HG03442 (cell line): ENCODE measurements at regions not wholly inside any gene's neighbourhood (a gene's known extent, or its start where the extent isn't known, plus 50 kb on each side); places are given as distances from the start of the nearest gene placed in this dataset.
A peak's percentile ranks its signal among the peaks of the same experiment; 100 is the strongest.

ENCODE experiments used
- ATAC-seq: cut with Tn5 transposase; IDR thresholded peaks from one replicate; pipeline ENCODE4 v1.9.1; 2021; ENCODE audit warnings: mild to moderate bottlenecking, moderate library complexity; ENCODE audit not compliant: unreplicated experiment

GRCh38 chr3:46114323-46114988 lies 87.2 kb upstream of the XCR1 start:
- ATAC-seq: no peak

DNA sequence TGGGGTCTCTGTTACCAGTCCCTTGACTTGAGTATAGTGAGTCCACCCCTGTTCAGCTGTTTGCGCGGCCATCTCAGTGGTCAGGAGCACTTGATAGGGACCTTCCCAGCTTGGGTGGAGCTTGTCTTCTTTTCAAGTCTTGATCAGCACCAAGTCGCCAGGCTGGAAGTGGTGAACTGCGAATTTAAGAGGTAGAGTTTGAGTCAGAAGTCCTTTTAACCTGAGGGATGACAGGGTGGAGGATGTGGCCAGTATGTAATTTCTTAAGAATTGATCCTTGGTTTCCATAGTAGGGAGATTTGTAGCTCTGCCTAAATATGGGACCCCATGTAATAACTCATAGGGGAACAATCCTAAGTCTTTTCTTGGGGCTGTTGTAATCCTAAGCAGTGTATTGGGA lies 86.3 kb upstream of the XCR1 start:
- no peak for ATAC-seq

GRCh38 chr3:46112984-46113383 lies 85.7 kb upstream of the XCR1 start:
- no peak for ATAC-seq

DNA sequence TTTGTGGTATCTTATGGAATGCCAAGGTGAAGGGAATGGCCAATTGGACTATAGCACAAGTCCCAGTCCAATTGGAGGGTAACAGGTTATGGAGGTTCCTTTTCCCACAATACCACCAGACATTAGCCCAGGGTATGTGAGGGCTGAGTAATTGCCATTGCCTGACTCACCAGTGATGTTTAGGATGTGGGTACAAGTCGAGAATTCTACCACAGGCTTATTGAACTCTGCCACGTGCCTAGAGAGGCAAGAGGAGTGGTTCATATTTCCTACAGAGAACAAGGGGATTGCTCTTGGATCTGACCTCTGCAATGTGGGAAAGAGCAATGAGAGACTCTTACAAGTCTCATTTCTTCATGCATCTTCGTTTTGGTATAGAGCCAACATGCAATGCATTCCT lies 85.0 kb upstream of the XCR1 start:
- ATAC-seq: no peak

DNA sequence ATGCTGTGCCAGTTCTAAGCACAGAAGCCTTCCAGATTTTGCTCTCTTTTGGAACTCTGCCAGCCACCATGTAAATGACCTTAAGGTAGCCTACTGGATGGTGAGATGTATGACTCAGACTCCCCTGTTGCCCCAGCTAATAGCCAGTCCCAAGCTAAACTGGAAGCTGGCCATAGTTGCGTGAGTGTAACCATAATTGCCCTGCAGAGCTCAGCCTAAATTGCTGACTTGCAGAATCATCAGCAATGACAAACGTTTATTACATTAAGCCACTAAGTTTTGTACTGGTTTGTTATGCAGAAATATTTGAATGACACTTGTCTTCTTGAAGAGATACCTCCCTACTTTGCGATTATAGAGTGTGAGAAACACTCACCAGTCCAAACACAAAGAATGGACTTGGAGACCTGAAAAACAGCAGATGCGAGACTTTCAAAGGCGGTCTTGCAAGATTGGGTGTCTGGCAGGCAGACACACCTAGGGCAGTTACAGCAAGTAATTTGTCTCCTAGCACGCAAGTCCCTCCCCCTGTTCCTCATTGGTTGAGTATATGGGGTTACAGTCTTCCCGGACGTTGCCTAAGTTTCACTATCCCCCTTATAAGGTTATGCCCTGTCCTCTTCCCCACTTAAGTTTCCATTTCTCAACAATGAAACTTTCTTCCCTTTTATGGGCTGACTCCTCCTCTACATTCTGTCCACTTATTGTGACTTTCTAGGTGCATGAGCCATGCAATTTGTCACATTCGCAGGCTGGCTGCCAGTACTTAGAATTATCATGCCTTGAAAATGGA lies 83.6 kb upstream of the XCR1 start:
- no peak for ATAC-seq

DNA sequence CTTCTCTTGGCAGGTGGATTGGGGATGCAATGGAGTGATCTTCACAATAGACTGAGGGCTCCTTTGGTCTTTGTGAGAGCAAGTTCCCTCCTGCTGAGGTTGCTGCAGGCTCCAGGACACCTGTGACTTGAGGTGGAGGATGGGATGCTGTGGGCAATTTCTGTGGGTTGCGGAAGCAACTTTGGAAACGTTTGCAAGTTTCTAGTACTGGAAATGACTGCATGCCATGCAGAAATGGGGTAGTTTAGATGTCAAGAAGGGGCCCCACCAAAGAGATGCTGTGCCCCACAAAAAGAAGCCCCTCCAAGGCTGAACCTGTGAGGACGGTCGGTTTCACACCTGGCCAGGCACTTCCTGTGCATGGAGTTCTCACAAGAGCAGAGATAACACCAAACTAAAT lies 80.4 kb upstream of the XCR1 start:
- no peak for ATAC-seq

DNA sequence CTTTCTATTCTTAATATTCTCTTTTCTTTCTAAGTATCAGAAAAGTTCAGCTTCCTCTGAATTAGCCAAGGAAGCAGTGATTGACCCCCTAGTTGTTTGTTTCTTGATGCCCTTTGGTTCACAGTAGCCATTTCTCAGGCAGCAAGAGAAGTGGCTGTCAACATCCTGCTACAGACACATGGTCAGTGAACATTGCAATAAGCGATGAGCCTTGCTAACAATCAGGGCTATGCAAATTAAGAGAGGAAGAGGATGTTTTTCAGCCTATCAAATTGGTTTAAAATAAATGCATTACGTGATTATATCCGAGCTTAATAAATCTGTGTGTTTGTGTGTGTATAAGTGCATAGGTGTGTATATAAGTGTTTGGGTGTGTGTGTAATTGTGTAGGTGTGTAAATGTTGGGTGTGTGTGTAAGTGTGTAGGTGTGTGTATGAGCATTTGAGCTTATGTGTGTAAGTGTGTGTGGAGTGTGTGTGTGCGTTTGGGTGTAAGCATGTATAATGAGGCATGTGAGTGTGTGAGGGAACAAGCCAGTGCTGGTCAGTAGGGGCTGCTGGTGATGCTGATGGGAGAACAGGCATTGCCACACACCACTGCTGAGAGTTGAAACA lies 78.1 kb upstream of the XCR1 start:
- no peak for ATAC-seq

GRCh38 chr3:46104706-46105105 lies 77.4 kb upstream of the XCR1 start:
- no peak for ATAC-seq

DNA sequence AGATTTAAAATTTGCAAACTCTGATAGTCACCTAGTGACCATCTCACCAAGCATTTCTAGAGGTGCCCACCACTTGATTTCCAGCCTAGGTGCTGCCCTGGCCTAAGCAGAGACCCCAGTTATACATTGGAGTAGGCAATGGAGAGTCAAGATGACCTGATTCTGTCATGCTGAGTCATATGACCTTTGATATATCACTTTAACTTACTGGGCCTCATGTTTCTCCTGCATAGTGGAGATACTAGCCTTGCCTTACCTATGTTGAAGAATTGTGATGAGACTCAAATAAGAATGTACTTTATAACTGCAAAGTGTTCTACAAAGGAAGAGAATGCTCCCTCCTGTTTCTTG lies 75.5 kb upstream of the XCR1 start:
- no peak for ATAC-seq

DNA sequence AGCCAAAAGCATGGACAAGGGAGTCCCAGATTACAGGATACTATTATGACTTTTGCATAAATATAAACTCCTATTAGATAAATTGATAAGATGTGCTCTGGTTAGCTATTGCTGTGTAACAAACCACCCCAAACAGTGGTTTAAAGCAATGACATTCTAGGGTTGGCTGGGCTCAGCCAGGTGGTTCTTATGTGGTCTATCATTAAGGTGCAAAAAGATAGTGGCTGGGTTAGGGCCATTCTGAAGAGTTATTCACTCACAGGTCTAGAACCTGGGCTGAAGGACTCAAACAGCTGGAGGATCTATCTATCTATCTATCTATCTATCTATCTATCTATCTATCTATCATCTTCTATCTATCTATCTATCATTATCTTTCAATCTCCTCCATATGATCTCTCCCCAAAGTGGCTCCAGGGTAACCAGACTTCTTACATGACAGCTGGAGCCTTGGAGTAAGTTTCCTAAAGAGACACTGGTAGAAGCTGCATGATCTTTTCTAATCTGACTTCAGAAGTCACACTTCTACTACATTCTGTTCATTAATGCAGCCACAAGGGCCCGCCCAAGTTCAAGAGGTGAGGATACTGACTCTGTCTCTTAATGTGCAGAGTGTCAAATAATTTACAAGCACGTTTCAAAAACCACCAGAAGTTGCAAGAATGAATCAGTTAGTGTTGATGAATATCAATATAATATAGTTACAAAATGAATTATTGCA lies 74.9 kb upstream of the XCR1 start:
- no peak for ATAC-seq

DNA sequence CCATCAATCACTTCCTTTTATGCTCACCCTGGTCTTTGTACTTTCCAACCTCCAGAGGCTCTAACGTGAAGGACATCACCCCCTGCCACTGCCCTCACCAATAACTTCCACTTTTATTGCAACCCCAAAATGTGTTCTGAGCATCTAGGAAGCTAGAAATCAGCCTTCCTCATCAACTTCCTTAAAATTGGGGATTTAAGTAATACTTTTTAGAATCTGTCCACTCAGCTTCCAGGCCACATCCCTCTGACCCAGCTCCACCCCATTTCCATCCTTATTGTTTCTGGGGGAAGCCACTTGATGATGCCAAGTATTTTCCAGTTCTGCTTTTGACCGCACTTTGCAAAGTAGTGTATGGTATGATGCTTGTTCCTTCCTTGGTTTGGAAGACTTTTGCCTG lies 73.5 kb upstream of the XCR1 start:
- no peak for ATAC-seq

DNA sequence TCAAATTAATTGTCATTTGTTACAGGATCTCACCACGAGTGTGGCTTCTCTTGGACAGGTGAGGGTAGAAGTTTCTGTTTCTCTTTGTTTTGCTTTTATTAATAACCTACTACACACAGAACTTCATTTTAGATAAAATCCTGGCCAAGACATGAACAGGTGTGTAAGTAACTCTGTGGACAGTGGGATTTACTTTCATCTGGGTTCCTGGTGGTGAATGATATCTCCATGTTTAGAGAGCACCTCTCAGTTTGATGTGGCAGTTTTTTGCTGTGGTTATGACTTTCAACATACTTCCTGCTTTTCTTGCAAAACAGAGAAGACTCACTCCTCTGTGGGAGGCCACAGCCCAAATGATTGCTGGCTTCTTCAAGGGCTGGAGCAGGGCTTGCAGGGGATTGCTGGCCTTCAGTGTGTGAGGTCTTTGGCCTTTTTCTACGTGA lies 71.1 kb upstream of the XCR1 start:
- peak; percentile 43 for ATAC-seq

- peak; percentile 29 for ATAC-seq
Observed at GRCh38 chr3:46097691-46098241, 70.5 kb upstream of the XCR1 start.

- no peak for ATAC-seq
Observed at GRCh38 chr3:46096781-46097180, 69.5 kb upstream of the XCR1 start.

DNA sequence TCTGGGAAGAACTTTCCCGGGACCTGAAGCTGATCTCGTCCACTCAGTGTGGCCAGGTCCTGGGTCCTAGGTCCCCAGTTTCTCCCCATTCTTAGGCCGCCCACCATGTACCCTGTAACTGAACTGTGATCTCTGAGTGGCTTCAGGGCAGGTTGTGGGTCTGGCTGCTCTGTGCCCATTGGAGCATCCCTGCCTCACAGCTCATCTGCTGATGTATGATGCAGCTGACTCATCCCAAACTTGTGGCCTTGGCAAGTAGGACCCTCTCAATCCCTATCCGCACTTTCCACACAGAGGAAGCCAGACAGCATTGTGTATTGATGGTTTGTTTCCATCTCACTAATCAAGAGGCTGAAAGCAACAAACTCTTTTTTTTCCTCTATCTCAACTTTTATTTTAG lies 69.1 kb upstream of the XCR1 start:
- no peak for ATAC-seq

DNA sequence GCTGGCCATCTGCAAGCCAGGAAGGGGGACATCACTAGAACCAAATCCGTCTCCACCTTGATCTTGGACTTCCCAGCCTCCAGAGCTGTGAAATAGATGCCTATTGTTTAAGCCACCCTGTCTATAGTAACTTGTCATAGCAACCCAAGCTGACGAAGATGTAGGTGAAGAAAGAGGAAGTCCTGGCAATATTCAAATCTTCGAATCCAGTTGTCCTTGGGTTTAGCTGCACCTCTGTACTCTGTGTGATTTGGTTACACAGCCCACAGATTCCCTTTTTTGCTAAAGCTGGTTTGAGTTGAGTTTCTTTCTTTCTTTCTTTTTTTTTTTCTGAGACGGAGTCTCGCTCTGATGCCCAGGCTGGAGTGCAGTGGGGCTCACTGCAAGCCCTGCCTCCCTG lies 68.0 kb upstream of the XCR1 start:
- peak; percentile 48 for ATAC-seq

DNA sequence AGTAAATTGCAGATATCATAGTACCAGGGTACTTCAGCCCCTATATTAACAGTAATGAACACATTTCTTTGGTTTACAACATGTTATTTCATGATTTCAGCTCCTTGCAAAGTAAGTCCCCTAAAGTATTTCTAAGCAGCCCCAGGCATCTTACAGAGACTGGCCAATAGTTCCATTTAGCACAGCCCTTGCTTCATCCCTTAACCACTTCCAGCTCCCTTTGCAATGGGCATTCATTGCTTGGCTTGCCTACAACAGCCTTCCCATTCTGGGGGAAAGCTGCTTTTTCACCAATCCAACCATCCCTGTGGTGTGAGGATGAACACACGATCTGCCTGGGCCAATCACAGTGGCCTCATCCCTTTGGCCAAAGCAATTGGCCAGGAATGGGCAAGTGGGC lies 67.2 kb upstream of the XCR1 start:
- ATAC-seq: no peak

DNA sequence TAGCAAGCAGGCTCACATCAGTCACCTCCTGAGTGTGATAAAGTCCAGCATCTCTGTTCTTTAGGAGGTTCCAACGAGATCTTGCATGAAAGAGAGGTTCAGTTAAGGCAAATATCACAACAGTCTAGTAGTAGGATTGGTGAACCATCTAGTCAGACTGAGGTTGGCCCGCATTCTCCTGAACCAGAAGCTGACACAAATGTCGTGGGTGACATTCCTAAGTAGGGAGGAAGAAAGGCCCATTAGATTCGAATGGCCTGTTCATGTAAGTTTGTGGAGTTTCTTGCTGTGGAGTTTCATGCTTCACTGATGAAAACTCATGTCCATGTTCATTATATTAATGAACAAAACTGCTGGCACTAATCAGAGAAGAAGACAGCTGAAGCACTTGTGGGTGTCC lies 66.7 kb upstream of the XCR1 start:
- ATAC-seq: no peak

DNA sequence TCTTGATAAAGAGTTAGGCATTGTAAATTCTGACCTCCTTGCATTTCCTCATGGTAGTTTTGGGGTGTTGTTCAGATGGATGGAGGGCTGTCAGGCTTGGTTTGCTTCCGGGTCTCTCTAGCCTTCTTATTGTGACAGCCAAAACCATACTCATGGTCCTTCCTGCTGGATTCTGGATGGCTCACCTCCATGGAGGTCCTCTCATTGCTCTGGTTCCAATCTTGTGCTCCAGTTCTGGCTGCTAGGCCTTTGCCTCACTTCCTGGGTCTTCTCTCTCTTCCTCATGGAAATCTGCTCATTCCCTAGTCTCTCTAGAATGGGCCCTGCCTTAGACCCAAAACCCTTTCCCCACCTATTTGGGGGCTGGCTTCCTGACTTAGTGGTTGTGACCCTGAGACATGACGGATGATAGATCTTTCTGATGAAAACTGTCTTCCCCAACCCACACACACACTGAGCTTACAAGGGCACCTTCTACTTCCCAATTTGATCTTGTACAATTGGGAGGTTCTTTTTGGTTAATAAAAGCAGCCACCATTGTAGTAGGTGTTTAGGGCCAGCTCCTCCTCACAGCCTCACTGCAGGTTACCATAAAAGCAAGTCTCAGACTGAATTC lies 66.2 kb upstream of the XCR1 start:
- ATAC-seq: no peak

DNA sequence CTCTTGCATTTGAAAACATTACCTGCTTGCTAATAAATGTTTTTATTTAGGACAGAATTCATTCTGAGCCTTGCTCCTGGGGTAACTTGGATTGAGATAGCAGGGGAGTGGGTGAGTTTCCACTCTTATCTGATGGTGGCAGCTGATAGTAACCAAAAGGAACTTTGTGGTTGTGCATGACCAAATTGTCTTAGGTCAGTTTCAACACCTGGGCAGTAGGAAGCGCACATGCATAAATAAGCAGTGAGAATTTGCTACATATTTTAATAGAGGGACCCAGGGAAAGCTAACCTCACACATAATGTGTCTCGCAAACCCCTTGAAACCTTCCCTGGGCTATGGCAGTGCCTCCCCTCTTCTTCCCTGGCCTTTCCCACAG lies 65.4 kb upstream of the XCR1 start:
- ATAC-seq: no peak
